ENCODE measurements at regions not wholly inside any gene's neighbourhood (a gene's known extent, or its start where the extent isn't known, plus 50 kb on each side); places are given as distances from the start of the nearest gene placed in this dataset.
"Not testable (repeated sequence)": the region's sequence is repeated elsewhere in the genome, so short reads cannot be mapped to it uniquely, and the experiment has no call there.

GRCh38 chr5:62097361-62097760 lies 208.6 kb upstream of the KIF2A start:
- FAIRE-seq (no peak), DNase-seq (ENCODE audit: insufficient read length, low spot score) (no peak)
- TF ChIP-seq CTCF (IDR thresholded peaks at IDR 0.05; ENCODE audit: insufficient read depth, missing control alignments): no peak

- no peak for FAIRE-seq
Observed at GRCh38 chr5:62100201-62100600, 205.8 kb upstream of the KIF2A start.

GRCh38 chr5:62103863-62104262 lies 202.1 kb upstream of the KIF2A start:
- FAIRE-seq; DNase-seq (ENCODE audit: insufficient read length, low spot score): not testable (repeated sequence)

More at GRCh38 chr5:62100201-62100600, 205.8 kb upstream of the KIF2A start:
- no peak for TF ChIP-seq CTCF (IDR thresholded peaks at IDR 0.05; ENCODE audit: insufficient read depth, missing control alignments)
- DNase-seq (ENCODE audit: insufficient read length, low spot score): no peak

- TF ChIP-seq CTCF (IDR thresholded peaks at IDR 0.05; ENCODE audit: insufficient read depth, missing control alignments): no peak
- no peak for DNase-seq (ENCODE audit: insufficient read length, low spot score)
Observed at GRCh38 chr5:62111428-62111827, 194.6 kb upstream of the KIF2A start.

GRCh38 chr5:62112689-62113228 lies 193.2 kb upstream of the KIF2A start:
- TF ChIP-seq CTCF (IDR thresholded peaks at IDR 0.05; ENCODE audit: insufficient read depth, missing control alignments): no peak
- FAIRE-seq (no peak), DNase-seq (ENCODE audit: insufficient read length, low spot score) (no peak)

More at GRCh38 chr5:62111428-62111827, 194.6 kb upstream of the KIF2A start:
- no peak for FAIRE-seq

- TF ChIP-seq CTCF (IDR thresholded peaks at IDR 0.05; ENCODE audit: insufficient read depth, missing control alignments): no peak
- DNase-seq (ENCODE audit: insufficient read length, low spot score): no peak
- FAIRE-seq: peak; percentile 69
Observed at GRCh38 chr5:62115014-62115413, 191.0 kb upstream of the KIF2A start.

- no peak for FAIRE-seq
- DNase-seq (ENCODE audit: insufficient read length, low spot score): no peak
- no peak for TF ChIP-seq CTCF (IDR thresholded peaks at IDR 0.05; ENCODE audit: insufficient read depth, missing control alignments)
Observed at GRCh38 chr5:62124266-62124665, 181.7 kb upstream of the KIF2A start.

- DNase-seq (ENCODE audit: insufficient read length, low spot score) (no peak), FAIRE-seq (no peak)
- no peak for TF ChIP-seq CTCF (IDR thresholded peaks at IDR 0.05; ENCODE audit: insufficient read depth, missing control alignments)
Observed at GRCh38 chr5:62126090-62126489, 179.9 kb upstream of the KIF2A start.
